AML-193 (cell line): ENCODE measurements at regions not wholly inside any gene's neighbourhood (a gene's known extent, or its start where the extent isn't known, plus 50 kb on each side); places are given as distances from the start of the nearest gene placed in this dataset.
"Not testable (repeated sequence)": the region's sequence is repeated elsewhere in the genome, so short reads cannot be mapped to it uniquely, and the experiment has no call there.

Experiments used
- DNase-seq, 2 experiments: peaks; one replicate each; lab custom pipeline; 2025; lab: John Stamatoyannopoulos, UW

DNA sequence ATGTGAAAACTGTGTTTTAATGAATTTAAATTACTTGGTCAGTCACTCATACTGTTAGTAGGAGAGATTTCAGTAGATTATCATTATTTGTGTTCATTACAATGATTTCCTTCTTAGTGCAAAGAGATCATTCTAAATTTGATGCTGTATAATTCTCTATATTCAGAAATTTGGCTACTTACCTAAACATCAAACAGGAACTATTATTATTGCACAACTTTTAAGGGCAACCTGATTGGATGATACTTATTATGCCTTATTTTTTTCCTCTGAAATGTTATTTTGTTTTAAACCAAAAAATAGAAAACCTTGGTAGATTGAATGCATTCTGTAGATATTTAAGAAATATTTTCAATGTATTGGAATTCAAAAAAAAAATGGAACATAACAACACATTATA lies 436.4 kb upstream of the PCDH15 start:
- no peak for DNase-seq

DNA sequence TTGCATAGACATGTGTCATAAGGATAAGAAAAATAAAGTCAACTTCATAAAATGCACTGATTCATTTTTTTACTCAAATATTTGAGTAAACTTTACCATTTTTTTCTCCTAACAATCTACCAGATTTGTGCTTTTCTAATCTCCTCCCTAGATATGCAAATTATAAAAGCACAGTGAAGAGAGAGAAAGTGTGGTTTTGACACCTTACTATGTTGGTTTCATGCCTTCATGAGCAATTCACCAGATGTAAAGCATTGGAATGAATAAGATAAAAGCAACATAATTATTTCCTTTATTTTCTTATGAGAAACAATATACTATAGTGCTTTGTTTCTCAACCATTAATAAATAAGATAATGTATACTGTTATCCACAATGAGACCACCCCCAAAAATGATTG lies 432.5 kb upstream of the PCDH15 start:
- no peak for DNase-seq

DNA sequence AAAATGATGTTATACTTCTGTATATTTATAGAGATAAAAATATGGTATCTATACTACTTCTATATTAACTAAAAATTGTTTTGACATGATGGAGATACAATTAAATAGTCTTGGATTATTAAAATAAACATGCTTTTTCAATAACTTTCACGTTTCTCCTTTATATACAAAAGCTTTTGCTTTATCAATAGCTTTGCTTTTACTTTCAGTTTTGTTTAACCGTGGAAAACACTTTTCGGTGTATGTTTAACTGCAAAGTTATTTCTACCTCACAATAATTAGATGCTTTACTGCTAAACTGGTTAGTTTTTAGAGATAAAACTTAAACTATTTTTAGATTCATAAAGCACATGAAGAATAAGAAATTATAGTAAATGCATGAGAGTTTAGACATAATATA lies 432.1 kb upstream of the PCDH15 start:
- DNase-seq = no peak

DNA sequence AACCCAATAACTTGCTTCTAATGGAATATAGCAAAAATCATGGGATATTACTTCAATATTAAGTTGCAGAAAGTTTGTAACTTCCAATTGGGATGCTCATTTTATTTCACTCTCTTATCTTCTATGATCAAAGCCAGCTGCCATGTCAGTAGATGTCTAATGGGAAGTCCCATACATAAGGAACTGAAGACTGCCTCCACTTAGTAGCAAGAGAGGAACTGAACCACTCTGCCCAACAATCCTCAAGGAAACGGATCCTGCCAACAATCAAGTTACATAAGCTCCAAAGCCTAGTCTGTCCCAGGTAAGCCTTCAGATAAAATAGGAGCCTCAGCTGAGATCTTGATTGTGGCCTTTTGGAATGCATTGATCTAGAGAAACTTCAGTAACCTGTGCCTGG lies 431.5 kb upstream of the PCDH15 start:
- DNase-seq = no peak

DNA sequence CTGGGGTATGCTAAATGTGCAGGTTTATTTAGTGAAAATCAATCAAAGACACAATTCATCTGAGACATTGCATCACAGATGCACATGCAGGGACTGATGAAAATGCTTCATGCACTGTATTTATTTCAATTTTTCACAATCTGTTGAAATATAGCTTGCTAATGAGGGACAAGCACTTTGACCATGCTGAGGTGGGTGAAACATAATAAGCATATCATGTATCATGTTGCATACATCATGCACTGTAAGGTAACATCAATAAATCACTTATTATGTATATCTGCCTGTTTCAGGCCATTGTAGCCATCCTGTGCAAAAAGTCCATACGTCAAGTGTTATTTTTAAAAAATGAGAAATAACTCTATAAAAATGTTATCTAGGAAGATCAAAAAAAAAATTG lies 426.9 kb upstream of the PCDH15 start:
- DNase-seq = no peak

DNA sequence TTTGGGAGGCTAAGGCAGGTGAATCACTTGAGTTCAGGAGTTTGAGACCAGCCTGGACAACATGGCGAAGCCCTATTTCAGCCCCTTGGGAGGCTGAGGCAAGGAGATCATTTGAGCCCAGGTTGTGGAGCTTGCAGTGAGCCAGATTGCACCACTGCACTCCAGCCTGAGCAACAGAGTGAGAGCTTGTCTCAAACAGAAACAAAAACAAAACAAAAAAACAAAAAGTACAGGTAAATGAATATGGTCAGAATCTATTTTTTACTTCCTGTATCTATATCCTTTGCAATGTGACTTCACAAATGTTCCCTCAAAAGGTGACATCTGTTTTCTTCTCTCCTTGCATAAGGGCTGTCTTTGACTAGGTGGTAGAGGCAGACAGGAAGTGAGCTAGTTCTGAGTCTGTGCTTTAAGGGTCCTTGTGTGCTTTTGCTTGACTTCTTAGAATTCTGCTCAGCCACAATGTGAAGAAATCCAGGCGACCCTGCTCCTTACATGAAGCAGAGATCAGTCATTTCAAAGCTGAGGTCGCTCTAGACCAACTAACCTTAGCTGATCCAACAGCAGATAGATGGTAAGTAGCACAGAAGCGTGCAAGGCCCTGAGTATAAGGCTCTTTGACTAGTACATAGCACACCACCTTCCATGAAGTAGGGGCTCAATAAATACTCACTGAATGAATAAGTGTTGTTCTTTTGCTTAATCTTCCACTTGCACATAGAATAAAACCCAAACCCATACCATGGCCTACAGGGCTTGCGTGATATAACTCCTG lies 423.2 kb upstream of the PCDH15 start:
- DNase-seq = no peak

DNA sequence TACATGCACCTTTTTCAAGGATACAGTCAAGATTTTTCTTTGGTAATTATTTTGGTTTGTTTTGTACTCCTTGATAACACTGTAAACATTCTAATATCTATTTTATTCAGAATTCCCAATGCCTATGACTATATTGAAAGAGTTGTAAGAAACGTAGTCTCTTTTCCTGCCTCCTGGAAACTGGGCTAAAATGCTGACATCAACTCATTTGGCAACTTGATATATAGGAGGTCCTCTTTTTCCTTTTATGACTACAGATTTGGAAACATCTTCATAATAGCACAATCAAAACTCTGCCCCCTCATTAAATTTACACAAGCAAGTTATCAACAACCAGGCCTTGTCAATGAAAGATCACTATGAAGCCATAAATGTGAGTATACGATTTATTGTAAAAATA lies 422.3 kb upstream of the PCDH15 start:
- no peak for DNase-seq

DNA sequence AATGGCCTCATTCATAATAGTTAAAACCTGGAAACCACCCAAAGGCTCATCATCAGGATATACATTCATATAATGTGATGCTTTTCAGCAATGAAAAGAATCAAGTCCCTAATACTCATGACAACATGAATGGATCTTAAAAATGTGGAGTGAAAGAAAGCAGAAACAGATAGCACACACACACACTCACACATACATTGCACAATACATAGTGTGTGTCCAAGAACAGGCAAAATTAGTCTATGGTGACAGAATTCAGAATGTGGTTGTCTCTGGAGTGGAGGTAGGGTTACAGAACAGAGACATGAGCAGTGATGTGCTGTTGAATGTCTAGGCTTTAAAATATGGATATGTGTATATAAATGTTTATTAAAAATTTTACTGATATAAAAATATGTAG lies 419.9 kb upstream of the PCDH15 start:
- DNase-seq = no peak

DNA sequence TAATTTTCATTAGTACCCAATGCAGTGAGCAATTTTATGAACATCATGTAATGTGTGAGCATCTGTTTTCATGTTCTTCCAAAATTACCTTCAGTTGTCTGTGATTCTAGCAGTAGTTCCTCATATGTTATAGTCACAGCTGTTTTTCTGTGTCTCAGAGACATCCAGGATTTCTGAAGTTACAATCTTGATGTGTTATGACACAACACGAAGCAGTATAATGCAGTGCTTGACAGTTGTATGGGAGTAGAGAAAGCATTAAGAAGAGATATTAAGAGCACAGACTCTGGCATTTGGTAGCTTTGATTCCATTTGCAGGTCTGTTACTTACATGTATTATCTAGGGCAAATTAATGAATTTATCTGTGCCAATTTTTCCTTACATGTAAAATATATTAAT lies 414.7 kb upstream of the PCDH15 start:
- DNase-seq = no peak

DNA sequence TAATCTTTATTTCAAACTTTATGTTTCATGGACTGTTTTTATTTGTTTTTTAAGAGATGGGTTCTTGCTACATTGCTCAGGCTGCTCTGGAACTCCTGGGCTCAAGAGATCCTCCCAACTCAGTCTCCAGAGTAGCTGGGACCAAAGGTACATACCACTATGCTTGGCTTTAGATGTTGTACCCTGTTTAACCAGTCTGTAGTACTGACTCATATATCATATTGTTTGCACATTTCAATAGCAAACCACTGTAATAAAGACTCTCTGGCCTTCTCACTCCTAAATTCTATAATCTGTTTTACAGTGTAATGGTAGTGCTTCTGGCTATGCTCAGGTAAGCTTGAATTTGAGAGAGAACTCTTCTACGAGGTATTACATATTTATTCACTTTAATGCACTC lies 413.6 kb upstream of the PCDH15 start:
- no peak for DNase-seq

DNA sequence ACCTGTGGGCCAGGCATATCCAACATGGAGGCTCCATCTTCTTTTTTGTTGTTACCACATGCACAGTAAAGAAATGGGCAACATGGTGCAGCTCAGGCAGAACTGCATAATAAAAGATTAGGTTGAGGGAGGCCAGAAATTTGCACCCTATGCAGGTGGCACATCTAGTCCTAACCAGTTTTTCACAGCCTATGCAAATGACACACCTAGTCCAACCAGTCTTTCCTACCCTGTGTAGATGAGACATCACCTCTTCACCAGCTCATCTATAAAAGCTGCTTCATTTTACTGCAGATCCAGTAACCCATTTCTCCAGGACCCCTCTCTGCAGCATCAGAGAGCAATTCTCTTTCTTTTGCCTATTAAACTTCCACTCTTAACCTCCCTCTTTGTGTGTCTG lies 411.0 kb upstream of the PCDH15 start:
- no peak for DNase-seq

DNA sequence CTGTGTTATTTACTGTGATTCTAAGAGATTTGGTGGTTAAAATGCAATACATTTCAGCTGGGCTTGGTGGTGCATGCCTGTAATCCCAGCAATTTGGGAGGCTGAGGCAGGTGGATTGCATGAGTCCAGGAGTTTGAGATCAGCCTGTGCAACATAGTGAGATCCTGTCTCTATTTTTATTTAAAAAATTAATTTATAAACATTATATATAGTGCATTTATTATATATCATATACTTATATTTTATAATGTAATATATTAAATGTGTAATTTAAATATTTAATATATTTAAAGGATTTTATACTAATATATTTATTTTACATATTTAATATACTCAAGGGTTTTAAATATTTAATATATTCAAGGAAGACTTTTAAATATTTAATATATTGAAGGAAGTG lies 402.8 kb upstream of the PCDH15 start:
- no peak for DNase-seq

DNA sequence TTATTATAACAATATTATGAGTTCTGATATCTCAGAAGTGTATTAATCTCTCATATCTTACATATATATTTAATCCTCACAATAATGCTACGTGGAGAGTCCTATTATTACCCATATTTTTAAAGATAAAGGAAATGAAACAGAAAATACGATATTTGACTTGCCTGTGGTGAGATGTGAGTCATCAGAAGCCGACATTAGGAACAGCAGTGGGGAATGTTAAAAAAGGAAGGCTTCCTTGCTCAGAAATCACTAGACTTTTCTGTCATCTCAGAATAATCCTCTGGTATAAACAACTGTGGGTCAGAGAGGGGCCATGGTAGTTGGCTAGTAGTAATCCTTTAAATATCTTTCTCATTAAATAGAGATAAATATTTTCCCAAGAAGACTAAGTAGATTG lies 402.3 kb upstream of the PCDH15 start:
- no peak for DNase-seq

DNA sequence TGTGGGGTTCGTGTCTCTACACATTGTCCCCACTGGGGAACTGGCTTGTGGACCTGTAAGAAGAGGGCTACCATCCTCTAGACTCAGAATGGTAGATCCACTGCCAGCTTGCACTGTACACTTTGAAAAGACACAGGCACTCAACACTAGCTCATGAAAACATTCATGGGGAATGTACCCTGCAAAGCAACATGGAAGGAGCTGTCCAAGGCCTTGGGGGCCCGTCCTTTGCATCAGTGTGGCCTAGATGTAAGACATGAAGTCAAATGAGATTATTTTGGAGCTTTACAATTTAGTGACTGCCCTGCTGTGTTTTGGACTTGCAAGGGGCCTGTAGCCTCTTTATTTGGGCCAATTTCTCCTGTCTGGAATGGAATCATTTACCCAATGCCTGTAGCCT lies 399.0 kb upstream of the PCDH15 start:
- DNase-seq = no peak

DNA sequence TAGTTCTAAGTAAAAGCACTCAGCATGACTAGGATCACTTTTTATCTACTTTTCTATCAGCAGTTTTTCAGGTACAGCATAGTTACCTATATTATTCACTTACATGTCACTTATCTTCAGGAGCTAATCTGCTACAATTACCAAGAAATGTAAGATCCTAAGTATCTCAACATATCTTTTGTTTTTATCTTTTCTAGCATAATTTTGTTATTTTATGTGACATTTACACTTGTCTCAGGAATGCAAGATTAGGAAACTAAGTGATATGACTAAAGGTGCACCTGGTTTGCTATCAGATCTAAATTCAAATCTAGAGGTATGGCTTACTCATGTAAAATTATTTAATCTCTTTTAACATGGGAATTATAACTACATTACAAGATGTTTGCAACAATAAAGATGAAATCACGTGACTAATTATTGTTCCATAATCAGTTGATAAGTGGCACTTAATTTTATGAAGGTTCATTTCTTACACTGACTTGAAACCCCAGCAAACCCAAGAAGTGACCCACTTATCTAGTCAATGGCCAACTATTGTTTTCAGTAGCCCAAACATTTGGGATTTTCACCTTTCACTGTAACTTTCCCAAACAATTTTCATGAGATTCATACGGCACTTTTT lies 390.3 kb upstream of the PCDH15 start:
- DNase-seq = no peak

DNA sequence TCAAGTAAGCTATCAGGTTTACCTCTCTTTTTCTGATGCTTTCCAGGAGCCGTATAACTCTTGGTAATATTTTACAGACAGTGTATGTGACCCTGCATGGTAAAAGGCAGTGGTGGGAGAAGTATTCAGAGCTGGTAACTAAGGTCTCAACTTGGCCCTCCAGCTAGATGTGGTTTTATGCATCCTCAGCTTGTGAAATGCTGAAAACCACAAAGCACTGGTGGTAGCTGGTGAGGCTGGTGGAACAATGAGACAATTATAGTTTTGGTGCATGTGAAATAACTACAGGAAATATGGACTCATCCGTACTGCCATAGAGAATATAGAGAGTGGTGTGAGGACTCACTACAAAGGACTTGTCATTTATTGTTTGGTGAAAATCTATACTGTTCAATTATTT lies 383.0 kb upstream of the PCDH15 start:
- peak; percentile 16 to 38 for DNase-seq

DNA sequence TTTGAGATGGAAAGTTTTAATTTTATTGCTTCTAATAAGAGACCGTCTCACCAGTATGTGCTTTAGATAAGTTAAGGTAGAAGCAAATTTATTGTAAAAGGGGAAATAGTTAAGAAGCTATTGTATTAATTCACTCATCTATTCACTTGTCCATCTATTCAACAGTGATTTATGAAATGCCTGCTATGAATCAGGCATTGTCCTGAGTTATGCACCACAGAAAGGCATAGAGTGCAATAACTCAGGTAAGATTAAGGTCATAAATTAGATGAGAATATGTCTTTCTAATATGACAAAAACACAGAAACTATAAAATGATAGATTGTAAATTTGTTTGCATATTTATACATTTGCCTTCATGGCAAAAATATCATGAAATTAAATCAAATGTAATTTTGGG lies 379.3 kb upstream of the PCDH15 start:
- no peak for DNase-seq

DNA sequence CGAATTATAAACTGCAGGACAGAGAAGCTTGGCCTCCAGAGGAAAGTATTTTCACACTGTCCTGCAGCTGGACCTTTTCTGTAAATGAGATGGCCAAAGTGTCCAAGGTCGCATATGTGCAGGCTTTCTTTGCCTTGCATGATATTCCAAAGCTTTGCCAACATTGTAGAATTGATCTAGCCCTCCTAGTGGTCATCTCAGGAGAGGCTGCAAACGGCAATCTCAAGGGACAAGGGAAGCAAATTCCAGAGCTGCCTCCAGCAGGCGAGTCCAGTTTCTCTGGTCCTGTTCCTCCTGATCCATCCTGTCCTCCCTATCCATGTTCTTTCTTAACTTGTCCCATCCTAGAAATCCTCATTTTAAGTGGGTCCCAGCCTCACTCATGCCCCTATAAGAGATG lies 373.4 kb upstream of the PCDH15 start:
- no peak for DNase-seq

DNA sequence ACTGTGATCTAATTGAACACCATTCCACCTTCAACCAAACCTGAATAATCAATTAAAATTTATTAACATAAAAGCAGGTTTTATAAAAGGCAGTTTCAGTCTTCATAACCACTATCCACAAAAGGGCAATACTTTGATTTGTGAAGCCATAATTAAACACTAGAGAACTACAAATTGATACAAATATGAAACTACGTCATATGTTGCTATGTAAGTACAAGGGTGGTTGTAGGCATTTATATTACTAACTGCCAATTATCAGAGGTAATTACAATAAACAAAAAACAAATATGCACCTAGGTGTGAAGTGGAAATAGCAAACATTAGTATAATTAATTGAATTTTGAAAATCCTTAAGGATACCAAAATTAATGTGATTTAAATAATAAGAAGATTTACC lies 368.5 kb upstream of the PCDH15 start:
- DNase-seq = no peak

DNA sequence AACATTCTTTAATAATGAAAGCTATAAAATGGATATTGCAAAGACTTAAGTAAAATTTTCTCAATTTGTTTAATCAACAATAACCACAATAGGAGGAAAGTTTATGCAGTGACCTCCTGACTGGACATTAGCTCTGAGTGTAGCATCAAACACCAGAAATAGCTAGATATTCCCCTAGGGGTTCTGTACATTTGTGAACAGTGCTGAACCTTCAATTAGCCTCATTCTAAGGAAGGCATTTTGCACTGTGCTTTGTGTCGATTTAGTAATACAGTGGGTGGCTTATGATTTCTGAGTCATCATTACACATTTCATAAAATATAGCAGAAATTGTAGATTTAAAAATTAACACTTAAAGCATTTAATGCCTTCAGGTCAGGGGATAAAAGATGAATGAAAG lies 367.3 kb upstream of the PCDH15 start:
- DNase-seq = no peak

DNA sequence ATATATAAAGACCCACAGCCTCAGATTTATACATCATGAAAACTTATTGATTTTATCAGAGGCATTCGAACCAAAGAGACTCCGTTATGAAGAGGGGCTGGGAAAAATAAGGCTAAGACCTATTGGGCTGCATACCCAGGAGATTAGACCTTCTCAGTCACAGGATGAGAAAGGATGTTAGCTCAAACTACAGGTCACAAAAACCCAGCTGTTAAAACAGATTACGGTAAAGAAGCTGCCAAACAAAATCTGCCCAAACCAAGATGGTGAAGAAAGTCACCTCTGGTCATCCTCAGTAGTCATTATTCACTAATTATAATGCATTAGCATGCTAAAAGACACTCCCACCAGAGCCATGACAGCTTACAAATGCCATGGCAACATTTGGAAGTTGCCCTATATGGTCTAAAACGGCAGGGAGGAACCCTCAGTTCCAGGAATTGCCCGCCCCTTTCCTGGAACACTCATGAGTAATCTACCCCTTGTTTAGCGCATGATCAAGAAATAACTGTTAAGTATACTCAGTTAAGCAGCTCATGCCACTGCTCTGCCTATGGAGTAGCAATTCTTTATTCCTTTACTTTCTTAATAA lies 362.5 kb upstream of the PCDH15 start:
- no peak for DNase-seq

DNA sequence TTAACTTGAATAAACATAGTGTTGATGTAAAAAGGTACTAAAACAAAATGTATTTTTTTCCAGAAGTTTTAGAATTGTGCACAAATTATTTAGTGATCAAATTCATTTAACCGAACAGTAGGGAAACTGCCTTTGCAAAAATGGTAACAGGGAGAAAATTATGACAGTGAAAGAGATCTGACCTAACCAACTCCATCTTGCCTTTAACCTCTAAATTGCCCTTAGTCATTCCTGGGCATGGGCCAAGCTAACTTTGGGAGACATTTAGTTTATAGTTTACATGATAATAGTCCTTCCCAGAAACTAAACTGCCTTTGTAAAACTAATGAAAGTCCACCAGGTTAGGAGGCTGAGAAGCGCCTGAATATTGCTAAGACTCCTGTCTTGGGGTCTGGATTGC lies 361.3 kb upstream of the PCDH15 start:
- not testable (repeated sequence) for DNase-seq

DNA sequence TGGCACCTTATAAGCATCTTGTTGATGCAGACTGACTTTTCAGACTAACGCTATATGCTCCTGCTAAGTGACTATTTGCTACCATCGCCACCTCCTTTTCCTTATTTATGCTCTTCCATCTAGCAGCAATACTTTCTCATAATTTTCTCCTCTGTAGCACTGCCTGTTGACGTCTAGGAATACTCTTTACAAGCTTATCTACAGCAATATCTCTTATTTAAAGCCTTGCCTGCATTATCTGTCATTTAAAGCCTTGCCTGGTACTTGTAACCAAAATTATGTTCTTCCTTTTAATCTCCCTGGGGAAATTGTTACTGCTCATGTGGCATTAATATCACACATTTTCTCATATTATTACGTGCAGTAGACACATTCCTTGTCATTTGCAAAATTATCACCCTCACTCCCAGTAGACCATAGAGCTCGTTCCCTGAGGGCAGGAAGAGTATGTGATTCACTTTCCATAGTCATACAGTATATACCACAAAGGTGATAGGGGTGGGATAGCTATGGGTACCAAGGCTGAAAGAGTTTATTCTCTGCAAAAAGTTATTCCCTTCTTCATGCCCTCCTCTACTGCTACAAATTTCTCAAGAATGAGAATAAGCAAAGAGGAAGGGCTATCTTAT lies 359.7 kb upstream of the PCDH15 start:
- DNase-seq = no peak
